Ureter (tissue), 1 donor: ENCODE measurements at regions not wholly inside any gene's neighbourhood (a gene's known extent, or its start where the extent isn't known, plus 50 kb on each side); places are given as distances from the start of the nearest gene placed in this dataset.

ENCODE experiments used
- DNase-seq: peaks from one replicate; pipeline ENCODE4 v3.0.0-alpha.2; 2020; ENCODE audit warnings: low spot score
- donor health status: DM: yes; HTN: yes; CAD: no.

DNA sequence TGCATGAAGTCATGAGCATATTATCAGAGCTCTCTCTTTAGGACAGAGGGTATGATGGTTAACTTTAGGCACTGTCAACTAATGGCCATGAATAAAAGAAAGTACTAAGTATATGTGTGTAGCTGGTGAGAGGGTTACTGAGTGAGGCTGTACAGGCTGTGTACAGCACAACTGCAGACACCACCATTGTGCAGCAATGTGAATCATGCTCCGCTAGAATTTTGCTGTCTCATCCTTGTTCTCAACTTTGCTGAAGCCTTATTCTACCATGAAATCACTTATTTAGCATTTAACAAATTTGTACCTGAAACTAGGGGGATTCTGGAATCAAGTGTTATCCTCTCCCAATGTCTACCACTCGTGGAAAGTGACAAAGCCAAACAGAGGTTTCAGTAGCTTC lies 414.9 kb downstream of the PLCL1 start:
- DNase-seq = no peak

DNA sequence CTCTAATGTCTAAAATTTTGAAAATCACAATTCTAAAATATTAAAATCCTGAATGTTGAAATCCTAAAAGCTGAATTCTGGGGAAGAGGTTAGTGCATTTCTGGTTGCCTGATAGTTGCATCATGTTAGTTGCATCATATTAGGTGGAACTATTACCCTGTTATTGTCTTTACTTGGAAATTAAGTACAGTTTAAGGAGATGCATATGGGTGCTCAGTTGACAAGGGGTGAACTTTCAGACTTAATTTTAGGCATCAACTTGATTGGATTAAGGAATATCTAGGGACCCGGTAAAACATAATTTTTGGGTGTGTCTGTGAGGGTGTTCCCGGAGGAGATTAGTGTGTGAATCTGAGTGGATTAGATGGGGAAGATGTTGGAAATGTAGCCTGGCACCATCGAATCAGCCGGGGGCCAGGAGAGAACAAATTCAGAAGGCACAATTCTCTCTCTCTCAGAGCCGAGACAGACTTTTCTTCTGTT lies 409.8 kb downstream of the PLCL1 start:
- DNase-seq = no peak

GRCh38 chr2:198213253-198213652 lies 408.9 kb downstream of the PLCL1 start:
- no peak for DNase-seq

DNA sequence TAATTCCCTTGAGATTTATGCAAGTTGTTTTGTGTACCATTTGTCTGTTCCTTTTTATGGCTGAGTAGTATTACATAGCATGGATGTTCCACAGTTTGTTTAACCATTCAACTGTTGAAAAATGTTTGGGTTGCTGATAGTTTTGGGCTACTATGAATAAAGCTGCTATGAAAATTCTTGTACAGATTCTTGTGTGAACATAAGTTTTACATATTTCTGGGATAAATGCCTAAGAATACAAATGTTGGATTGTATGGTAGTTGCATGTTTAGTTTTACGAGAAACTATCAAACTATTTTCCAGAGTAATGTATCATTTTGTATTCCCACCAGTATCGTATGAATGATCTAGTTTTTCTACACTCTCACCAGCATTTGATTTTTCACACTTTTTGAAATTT lies 407.3 kb downstream of the PLCL1 start:
- no peak for DNase-seq

- no peak for DNase-seq
Measured at GRCh38 chr2:198203336-198204069, 399.1 kb downstream of the PLCL1 start.
